HEK293 (cell line): ENCODE measurements at regions not wholly inside any gene's neighbourhood (a gene's known extent, or its start where the extent isn't known, plus 50 kb on each side); places are given as distances from the start of the nearest gene placed in this dataset.

ENCODE experiments used
- CTCF ChIA-PET: fragments of 350-600 bp; formaldehyde crosslinking; extraction: SDS; loops from one replicate; lab custom pipeline; 2021; ENCODE audit warnings: antibody characterized with exemption; lab: Yijun Ruan, JAX
- POLR2A ChIA-PET: fragments of 300-600 bp; formaldehyde crosslinking; extraction: SDS; loops from one replicate; lab custom pipeline; 2020; ENCODE audit warnings: antibody characterized with exemption, inconsistent platforms; lab: Yijun Ruan, JAX
- H3K27ac ChIP-seq: fragments of 200-500 bp; sonication (Bioruptor generic); 2 replicates; pipeline ENCODE4 v1.5.1; 2014; ENCODE audit warnings: low read depth, low read length, control low read depth, inconsistent platforms; ENCODE audit errors: extremely low read depth
- H3K36me3 ChIP-seq, 2 experiments: fragments of 200-500 bp in 1 of 2; sonication (Bioruptor generic) in 1 of 2; 1 replicate in 1 of 2; 2 replicates in 1 of 2; pipeline ENCODE4 v1.5.1; 2014 to 2017; ENCODE audit warnings: inconsistent platforms in 2 of 2, low read length in 2 of 2; ENCODE audit not compliant: control insufficient read depth in 2 of 2, insufficient read depth in 1 of 2
- H3K4me1 ChIP-seq: fragments of 200-500 bp; sonication (Bioruptor generic); 2 replicates; pipeline ENCODE4 v1.5.1; 2014; ENCODE audit warnings: mild to moderate bottlenecking, low read length, inconsistent platforms; ENCODE audit not compliant: control insufficient read depth, insufficient read depth
- H3K4me3 ChIP-seq: 2 replicates; pipeline ENCODE4 v1.5.1; 2011; ENCODE audit warnings: low read depth, mild to moderate bottlenecking, control low read depth, low read length, moderate library complexity
- H3K9me3 ChIP-seq: fragments of 200-500 bp; sonication (Bioruptor generic); 2 replicates; pipeline ENCODE4 v1.5.1; 2014; ENCODE audit warnings: low read depth, low read length, inconsistent platforms; ENCODE audit not compliant: control insufficient read depth, insufficient read depth
- FEZF1 ChIP-seq: fragments of 450-650 bp; formaldehyde crosslinking; IDR thresholded peaks from 2 replicates; pipeline ENCODE4 v1.5.1; 2016; ENCODE audit warnings: missing biosample characterization, missing genetic modification characterization
- KLF17 ChIP-seq: fragments of 450-650 bp; formaldehyde crosslinking; IDR thresholded peaks from 2 replicates; pipeline ENCODE4 v1.5.1; 2016; ENCODE audit warnings: missing biosample characterization, missing genetic modification characterization
- MEIS1 ChIP-seq: sonication (generic); formaldehyde crosslinking; IDR thresholded peaks from 2 replicates; pipeline ENCODE4 v1.8.1; 2022; ENCODE audit warnings: missing genetic modification reagents, mild to moderate bottlenecking, borderline replicate concordance
- SP7 ChIP-seq: fragments of 450-650 bp; formaldehyde crosslinking; IDR thresholded peaks from 2 replicates; pipeline ENCODE4 v1.5.1; 2016; ENCODE audit warnings: missing biosample characterization, missing genetic modification characterization
- ZBTB6 ChIP-seq: fragments of 450-650 bp; formaldehyde crosslinking; IDR thresholded peaks from 2 replicates; pipeline ENCODE4 v1.5.1; 2017; ENCODE audit warnings: missing biosample characterization, missing genetic modification characterization
- ZBTB8A ChIP-seq: fragments of 450-650 bp; formaldehyde crosslinking; IDR thresholded peaks from 2 replicates; pipeline ENCODE4 v1.5.1; 2016; ENCODE audit warnings: missing biosample characterization, missing genetic modification characterization
- ZNF114 ChIP-seq: fragments of 450-650 bp; formaldehyde crosslinking; IDR thresholded peaks from 2 replicates; pipeline ENCODE4 v1.5.0; 2017; ENCODE audit warnings: missing biosample characterization, missing genetic modification characterization
- ZNF132 ChIP-seq: fragments of 450-650 bp; formaldehyde crosslinking; IDR thresholded peaks from 2 replicates; pipeline ENCODE4 v1.5.1; 2017; ENCODE audit warnings: missing biosample characterization, missing genetic modification characterization, borderline replicate concordance
- ZNF155 ChIP-seq: fragments of 450-650 bp; formaldehyde crosslinking; IDR thresholded peaks from 2 replicates; pipeline ENCODE4 v1.5.1; 2016; ENCODE audit warnings: missing biosample characterization, missing genetic modification characterization
- ZNF2 ChIP-seq: fragments of 450-650 bp; formaldehyde crosslinking; IDR thresholded peaks from 2 replicates; pipeline ENCODE4 v1.5.1; 2016; ENCODE audit warnings: missing biosample characterization, missing genetic modification characterization
- ZNF202 ChIP-seq: fragments of 450-650 bp; formaldehyde crosslinking; IDR thresholded peaks from 2 replicates; pipeline ENCODE4 v1.5.1; 2016; ENCODE audit warnings: missing biosample characterization, missing genetic modification characterization, borderline replicate concordance
- ZNF221 ChIP-seq: fragments of 450-650 bp; formaldehyde crosslinking; IDR thresholded peaks from 2 replicates; pipeline ENCODE4 v1.5.1; 2017; ENCODE audit warnings: missing biosample characterization, missing genetic modification characterization, borderline replicate concordance
- ZNF280C ChIP-seq: fragments of 450-650 bp; formaldehyde crosslinking; IDR thresholded peaks from 2 replicates; pipeline ENCODE4 v1.5.1; 2016; ENCODE audit warnings: missing biosample characterization, missing genetic modification characterization
- ZNF311 ChIP-seq: fragments of 450-650 bp; formaldehyde crosslinking; IDR thresholded peaks from 2 replicates; pipeline ENCODE4 v1.5.1; 2017; ENCODE audit warnings: missing biosample characterization, missing genetic modification characterization, borderline replicate concordance
- ZNF324 ChIP-seq: fragments of 450-650 bp; formaldehyde crosslinking; IDR thresholded peaks from 2 replicates; pipeline ENCODE4 v1.5.1; 2016; ENCODE audit warnings: missing biosample characterization, missing genetic modification characterization
- ZNF391 ChIP-seq: fragments of 450-650 bp; formaldehyde crosslinking; IDR thresholded peaks from 2 replicates; pipeline ENCODE4 v1.5.1; 2016; ENCODE audit warnings: low read depth, missing biosample characterization, missing genetic modification characterization, borderline replicate concordance
- ZNF473 ChIP-seq: fragments of 450-650 bp; formaldehyde crosslinking; IDR thresholded peaks from 2 replicates; pipeline ENCODE4 v1.5.1; 2017; ENCODE audit warnings: missing biosample characterization, missing genetic modification characterization
- ZNF510 ChIP-seq: fragments of 450-650 bp; formaldehyde crosslinking; IDR thresholded peaks from 2 replicates; pipeline ENCODE4 v1.5.1; 2018; ENCODE audit warnings: mild to moderate bottlenecking, missing genetic modification characterization, missing biosample characterization; ENCODE audit not compliant: insufficient replicate concordance
- ZNF529 ChIP-seq: fragments of 450-650 bp; formaldehyde crosslinking; IDR thresholded peaks from 2 replicates; pipeline ENCODE4 v1.5.1; 2017; ENCODE audit warnings: missing genetic modification characterization, missing biosample characterization; ENCODE audit not compliant: insufficient replicate concordance
- ZNF555 ChIP-seq: fragments of 450-650 bp; formaldehyde crosslinking; conservative IDR thresholded peaks from 2 replicates; pipeline ENCODE4 v1.5.1; 2017; ENCODE audit warnings: missing biosample characterization, mild to moderate bottlenecking, missing genetic modification characterization, inconsistent platforms
- ZNF596 ChIP-seq: fragments of 450-650 bp; IDR thresholded peaks from 2 replicates; pipeline ENCODE4 v1.5.0; 2018; ENCODE audit warnings: missing biosample characterization, mild to moderate bottlenecking, missing genetic modification characterization, moderate library complexity
- ZNF623 ChIP-seq: fragments of 450-650 bp; formaldehyde crosslinking; IDR thresholded peaks from 2 replicates; pipeline ENCODE4 v1.5.1; 2016; ENCODE audit warnings: missing biosample characterization, missing genetic modification characterization
- TF ChIP-seq, protein P1 (sequence below): fragments of 450-650 bp; IDR thresholded peaks from 2 replicates; pipeline ENCODE4 v1.5.1; 2018; ENCODE audit warnings: missing biosample characterization, mild to moderate bottlenecking, missing genetic modification characterization
- TF ChIP-seq, protein P2 (sequence below): fragments of 450-650 bp; formaldehyde crosslinking; IDR thresholded peaks from 2 replicates; pipeline ENCODE4 v1.5.1; 2017; ENCODE audit warnings: missing biosample characterization, missing genetic modification characterization
- TF ChIP-seq, protein P3 (sequence below): fragments of 450-650 bp; formaldehyde crosslinking; IDR thresholded peaks from 2 replicates; pipeline ENCODE4 v1.5.1; 2016; ENCODE audit warnings: missing biosample characterization, missing genetic modification characterization, borderline replicate concordance

- Histone ChIP-seq H3K27ac (no peak overlapping the region), H3K9me3 (no peaks in the 10 kb centered on the region), H3K4me3 (no peak overlapping the region), H3K4me1 (no peaks in the 10 kb centered on the region), H3K36me3 (no peaks in the 10 kb centered on the region)
- TF ChIP-seq ZNF114 (tag by site-specific recombination) = no peak
- TF ChIP-seq ZNF391 (tag by site-specific recombination) = no peak
- no peak for TF ChIP-seq ZNF2
- TF ChIP-seq, protein P1, sequence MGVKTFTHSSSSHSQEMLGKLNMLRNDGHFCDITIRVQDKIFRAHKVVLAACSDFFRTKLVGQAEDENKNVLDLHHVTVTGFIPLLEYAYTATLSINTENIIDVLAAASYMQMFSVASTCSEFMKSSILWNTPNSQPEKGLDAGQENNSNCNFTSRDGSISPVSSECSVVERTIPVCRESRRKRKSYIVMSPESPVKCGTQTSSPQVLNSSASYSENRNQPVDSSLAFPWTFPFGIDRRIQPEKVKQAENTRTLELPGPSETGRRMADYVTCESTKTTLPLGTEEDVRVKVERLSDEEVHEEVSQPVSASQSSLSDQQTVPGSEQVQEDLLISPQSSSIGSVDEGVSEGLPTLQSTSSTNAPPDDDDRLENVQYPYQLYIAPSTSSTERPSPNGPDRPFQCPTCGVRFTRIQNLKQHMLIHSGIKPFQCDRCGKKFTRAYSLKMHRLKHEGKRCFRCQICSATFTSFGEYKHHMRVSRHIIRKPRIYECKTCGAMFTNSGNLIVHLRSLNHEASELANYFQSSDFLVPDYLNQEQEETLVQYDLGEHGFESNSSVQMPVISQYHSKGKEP = no peak
- no peak for TF ChIP-seq MEIS1
- TF ChIP-seq, protein P2, sequence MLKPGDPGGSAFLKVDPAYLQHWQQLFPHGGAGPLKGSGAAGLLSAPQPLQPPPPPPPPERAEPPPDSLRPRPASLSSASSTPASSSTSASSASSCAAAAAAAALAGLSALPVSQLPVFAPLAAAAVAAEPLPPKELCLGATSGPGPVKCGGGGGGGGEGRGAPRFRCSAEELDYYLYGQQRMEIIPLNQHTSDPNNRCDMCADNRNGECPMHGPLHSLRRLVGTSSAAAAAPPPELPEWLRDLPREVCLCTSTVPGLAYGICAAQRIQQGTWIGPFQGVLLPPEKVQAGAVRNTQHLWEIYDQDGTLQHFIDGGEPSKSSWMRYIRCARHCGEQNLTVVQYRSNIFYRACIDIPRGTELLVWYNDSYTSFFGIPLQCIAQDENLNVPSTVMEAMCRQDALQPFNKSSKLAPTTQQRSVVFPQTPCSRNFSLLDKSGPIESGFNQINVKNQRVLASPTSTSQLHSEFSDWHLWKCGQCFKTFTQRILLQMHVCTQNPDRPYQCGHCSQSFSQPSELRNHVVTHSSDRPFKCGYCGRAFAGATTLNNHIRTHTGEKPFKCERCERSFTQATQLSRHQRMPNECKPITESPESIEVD (tag by site-specific recombination) = no peak
- TF ChIP-seq ZBTB6 = no peak
- no peak for TF ChIP-seq ZBTB8A (tag by site-specific recombination)
- TF ChIP-seq ZNF473 (tag by site-specific recombination) = no peak
- TF ChIP-seq FEZF1 (tag by site-specific recombination) = no peak
- TF ChIP-seq ZNF132 (tag by site-specific recombination) = no peak
- TF ChIP-seq ZNF155 (tag by site-specific recombination) = no peak
- no peak for TF ChIP-seq KLF17 (tag by site-specific recombination)
- TF ChIP-seq ZNF555 (tag by site-specific recombination) = no peak
- no peak for TF ChIP-seq ZNF311
- POLR2A ChIA-PET = no interaction called here
- CTCF ChIA-PET = interaction anchor here (0.8 kb wide), 1 partner anchor 10 kb away, joined by 3 read pairs; no protein-coding TSS in a partner anchor
Measured at GRCh38 chr10:131559450-131559911, 248.0 kb upstream of the TCERG1L start.

DNA sequence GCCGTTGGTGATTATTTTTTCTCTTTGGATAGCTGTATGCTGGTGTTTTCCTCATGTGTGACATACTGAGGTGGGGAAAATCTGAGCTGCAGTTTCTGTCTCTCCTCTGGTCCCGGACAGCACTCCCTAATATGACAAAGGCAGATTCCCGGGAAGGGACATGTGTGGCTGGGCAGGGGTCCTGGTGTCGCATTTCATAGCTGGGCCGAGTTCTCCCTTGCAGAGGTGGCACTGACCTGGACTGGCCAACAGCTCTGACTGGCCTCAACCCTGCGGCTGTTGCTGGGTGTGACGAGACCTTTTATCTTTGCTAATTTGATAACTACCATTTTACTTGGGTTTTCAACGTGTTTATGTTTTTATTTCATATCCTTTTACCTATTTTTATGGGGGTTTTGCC, 248.6 kb upstream of the TCERG1L start:
- H3K36me3 ChIP-seq = no peaks in the 10 kb centered on the region
- TF ChIP-seq ZNF623 (tag by site-specific recombination) (no peak), ZNF596 (tag by site-specific recombination) (no peak), ZNF529 (tag by site-specific recombination) (no peak), ZNF324 (tag by site-specific recombination) (no peak), ZNF280C (no peak), ZNF510 (tag by site-specific recombination) (no peak), ZNF221 (tag by site-specific recombination) (no peak), ZNF202 (tag by site-specific recombination) (no peak), ZBTB8A (tag by site-specific recombination) (no peak), SP7 (tag by site-specific recombination) (no peak)
- TF ChIP-seq, protein P3, sequence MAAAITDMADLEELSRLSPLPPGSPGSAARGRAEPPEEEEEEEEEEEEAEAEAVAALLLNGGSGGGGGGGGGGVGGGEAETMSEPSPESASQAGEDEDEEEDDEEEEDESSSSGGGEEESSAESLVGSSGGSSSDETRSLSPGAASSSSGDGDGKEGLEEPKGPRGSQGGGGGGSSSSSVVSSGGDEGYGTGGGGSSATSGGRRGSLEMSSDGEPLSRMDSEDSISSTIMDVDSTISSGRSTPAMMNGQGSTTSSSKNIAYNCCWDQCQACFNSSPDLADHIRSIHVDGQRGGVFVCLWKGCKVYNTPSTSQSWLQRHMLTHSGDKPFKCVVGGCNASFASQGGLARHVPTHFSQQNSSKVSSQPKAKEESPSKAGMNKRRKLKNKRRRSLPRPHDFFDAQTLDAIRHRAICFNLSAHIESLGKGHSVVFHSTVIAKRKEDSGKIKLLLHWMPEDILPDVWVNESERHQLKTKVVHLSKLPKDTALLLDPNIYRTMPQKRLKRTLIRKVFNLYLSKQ (tag by site-specific recombination) = no peak
- TF ChIP-seq, all 188 proteins: peak for 0
- CTCF ChIA-PET = interaction anchor here (0.8 kb wide), 1 partner anchor 9 kb away, joined by 3 read pairs; no protein-coding TSS in a partner anchor
- no peaks in the 10 kb centered on the region for H3K4me1 ChIP-seq
- no peaks in the 10 kb centered on the region for H3K9me3 ChIP-seq
- no peak overlapping the region for H3K4me3 ChIP-seq
- no peak overlapping the region for H3K27ac ChIP-seq
- POLR2A ChIA-PET = no interaction called here
